GM18517 (cell line): ENCODE measurements at regions not wholly inside any gene's neighbourhood (a gene's known extent, or its start where the extent isn't known, plus 50 kb on each side); places are given as distances from the start of the nearest gene placed in this dataset.
"Not testable (repeated sequence)": the region's sequence is repeated elsewhere in the genome, so short reads cannot be mapped to it uniquely, and the experiment has no call there.

Experiments
- ATAC-seq: cut with Tn5 transposase; IDR thresholded peaks from one replicate; pipeline ENCODE4 v1.9.1; 2021; ENCODE audit warnings: mild to moderate bottlenecking, moderate library complexity; ENCODE audit not compliant: unreplicated experiment

- ATAC-seq = no peak
Observed at GRCh38 chr13:72590091-72590740, 137.2 kb downstream of the MZT1 start.

GRCh38 chr13:72586518-72586917 lies 140.9 kb downstream of the MZT1 start:
- ATAC-seq = no peak

GRCh38 chr13:72585254-72585653 lies 142.2 kb downstream of the MZT1 start:
- ATAC-seq = no peak

- no peak for ATAC-seq
Observed at GRCh38 chr13:72571191-72571590, 156.2 kb downstream of the MZT1 start.

GRCh38 chr13:72570019-72570418 lies 157.4 kb downstream of the MZT1 start:
- no peak for ATAC-seq

GRCh38 chr13:72567566-72567965 lies 159.9 kb downstream of the MZT1 start:
- no peak for ATAC-seq

GRCh38 chr13:72566526-72566925 lies 160.9 kb downstream of the MZT1 start:
- ATAC-seq = no peak

GRCh38 chr13:72565893-72566292 lies 161.5 kb downstream of the MZT1 start:
- ATAC-seq = no peak

GRCh38 chr13:72562686-72563085 lies 164.7 kb downstream of the MZT1 start:
- ATAC-seq = no peak

GRCh38 chr13:72561791-72562190 lies 165.6 kb downstream of the MZT1 start:
- no peak for ATAC-seq

GRCh38 chr13:72559716-72560115 lies 167.7 kb downstream of the MZT1 start:
- ATAC-seq = no peak

GRCh38 chr13:72556945-72557344 lies 170.5 kb downstream of the MZT1 start:
- no peak for ATAC-seq

- no peak for ATAC-seq
Observed at GRCh38 chr13:72555601-72556000, 171.8 kb downstream of the MZT1 start.

- ATAC-seq = no peak
Observed at GRCh38 chr13:72552731-72553130, 174.7 kb downstream of the MZT1 start.

- not testable (repeated sequence) for ATAC-seq
Observed at GRCh38 chr13:72545895-72546294, 181.5 kb downstream of the MZT1 start.

GRCh38 chr13:72545030-72545719 lies 182.3 kb downstream of the MZT1 start:
- no peak for ATAC-seq

GRCh38 chr13:72544042-72544441 lies 183.4 kb downstream of the MZT1 start:
- no peak for ATAC-seq

GRCh38 chr13:72542241-72542640 lies 185.2 kb downstream of the MZT1 start:
- ATAC-seq = no peak

GRCh38 chr13:72541674-72542073 lies 185.8 kb downstream of the MZT1 start:
- no peak for ATAC-seq

- ATAC-seq = no peak
Observed at GRCh38 chr13:72540881-72541280, 186.5 kb downstream of the MZT1 start.

- no peak for ATAC-seq
Observed at GRCh38 chr13:72539925-72540324, 187.5 kb downstream of the MZT1 start.

GRCh38 chr13:72537782-72538181 lies 189.6 kb downstream of the MZT1 start:
- ATAC-seq = no peak

GRCh38 chr13:72537395-72537780 lies 190.0 kb downstream of the MZT1 start:
- ATAC-seq = no peak
